Hematopoietic multipotent progenitor cell treated with erythropoietin and hydrocortisone succinate and interleukin-3 and kit ligand, for 6 days (in vitro differentiated cells): ENCODE measurements at regions not wholly inside any gene's neighbourhood (a gene's known extent, or its start where the extent isn't known, plus 50 kb on each side); places are given as distances from the start of the nearest gene placed in this dataset.
"Not testable (repeated sequence)": the region's sequence is repeated elsewhere in the genome, so short reads cannot be mapped to it uniquely, and the experiment has no call there.

Source experiments
- DNase-seq: peaks from one replicate; pipeline ENCODE4 v3.0.0-alpha.2; 2015

- DNase-seq, result no peak
Measured at GRCh38 chr3:166510382-166510781, 673.2 kb upstream of the BCHE start.

DNA sequence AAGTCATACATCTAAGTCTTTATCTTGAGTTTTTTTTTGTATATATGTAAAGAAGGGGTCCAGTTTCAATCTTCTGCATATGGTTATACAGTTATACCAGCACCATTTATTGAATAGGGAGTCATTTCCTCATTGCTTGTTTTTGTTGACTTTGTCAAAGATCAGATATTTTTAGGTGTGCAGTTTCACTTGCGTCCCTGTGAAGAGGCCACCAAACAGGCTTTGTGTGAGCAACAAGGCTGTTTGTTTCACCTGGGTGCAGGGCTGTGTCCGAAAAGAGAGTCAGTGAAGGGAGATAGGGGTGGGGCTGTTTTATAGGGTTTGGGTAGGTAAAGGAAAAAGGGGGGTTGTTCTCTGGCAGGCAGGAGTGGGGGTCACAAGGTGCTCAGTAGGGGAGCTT, 663.2 kb upstream of the BCHE start:
- DNase-seq, result not testable (repeated sequence)

GRCh38 chr3:166499636-166500035, 662.4 kb upstream of the BCHE start:
- DNase-seq, result no peak

- DNase-seq, result no peak
Measured at GRCh38 chr3:166498446-166498845, 661.2 kb upstream of the BCHE start.

DNA sequence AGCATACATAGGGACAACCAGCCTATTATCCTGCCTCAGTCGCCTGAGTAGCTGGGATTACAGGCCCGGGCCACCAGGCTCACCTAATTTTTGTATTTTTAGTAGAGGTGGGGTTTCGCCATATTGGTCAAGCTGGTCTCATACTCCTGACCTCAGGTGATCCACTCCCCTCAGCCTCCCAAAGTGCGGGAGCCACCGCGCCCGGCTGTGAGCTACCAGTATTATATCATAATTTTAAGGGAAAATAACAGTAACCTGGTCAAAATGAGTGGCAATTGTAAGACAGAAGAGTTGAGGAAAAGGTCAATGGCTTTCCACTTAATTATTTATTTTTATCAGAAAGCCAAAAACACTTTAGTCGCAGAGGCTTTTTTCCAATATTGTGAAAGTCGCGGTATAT, 652.6 kb upstream of the BCHE start:
- no peak for DNase-seq

DNA sequence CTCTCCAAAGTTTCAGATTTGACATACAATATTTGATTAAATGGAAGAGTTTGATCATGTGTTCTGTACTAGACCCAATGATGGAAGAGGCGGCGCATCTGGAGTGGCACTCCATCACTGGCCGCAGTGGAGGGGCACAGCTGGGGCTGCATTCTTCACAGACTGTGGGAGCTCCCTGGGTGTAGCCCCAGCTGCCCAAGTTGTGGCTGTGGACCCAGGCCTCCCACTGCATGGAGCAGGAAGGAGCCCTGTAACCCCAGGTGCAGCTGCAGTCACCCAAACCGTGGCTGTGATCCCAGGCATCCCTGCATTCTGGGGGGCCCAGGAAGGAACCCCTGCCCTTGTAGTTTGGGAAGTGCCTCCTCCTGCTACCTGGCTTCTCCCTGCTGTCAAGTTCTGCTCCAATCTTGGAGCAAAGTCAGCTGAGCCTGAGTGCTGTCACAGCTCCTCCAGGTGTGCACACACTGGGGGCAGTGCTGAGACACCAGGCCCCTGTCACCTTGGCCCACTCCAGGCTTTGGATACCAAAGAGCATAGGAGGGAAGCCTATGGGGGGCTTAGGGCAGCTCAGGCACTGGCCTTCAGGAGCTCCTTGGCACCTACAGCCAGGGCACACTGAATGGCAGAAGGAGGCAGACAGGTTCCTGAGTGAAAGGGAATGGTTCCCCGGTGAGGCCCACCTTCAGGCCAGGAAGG, 651.9 kb upstream of the BCHE start:
- DNase-seq, result no peak

DNA sequence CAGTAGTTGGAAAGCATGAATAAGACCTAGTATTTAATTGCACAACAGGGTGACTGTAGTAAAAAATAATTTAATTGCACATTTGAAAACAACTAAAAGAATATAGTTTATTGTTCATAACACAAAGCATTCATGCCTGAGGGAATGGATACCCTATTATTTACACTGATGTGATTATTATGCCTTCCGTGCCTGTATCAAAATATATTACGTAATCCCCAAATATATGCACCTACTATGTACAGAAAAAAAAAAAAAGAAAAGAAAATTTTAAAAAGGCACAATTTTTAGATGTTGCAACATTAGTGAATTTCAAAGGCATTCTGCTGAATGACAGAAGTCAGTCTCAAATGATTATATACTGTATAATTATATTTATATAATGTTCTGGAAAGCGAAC, 647.2 kb upstream of the BCHE start:
- DNase-seq, result no peak

GRCh38 chr3:166481340-166481739, 644.1 kb upstream of the BCHE start:
- DNase-seq, result no peak

DNA sequence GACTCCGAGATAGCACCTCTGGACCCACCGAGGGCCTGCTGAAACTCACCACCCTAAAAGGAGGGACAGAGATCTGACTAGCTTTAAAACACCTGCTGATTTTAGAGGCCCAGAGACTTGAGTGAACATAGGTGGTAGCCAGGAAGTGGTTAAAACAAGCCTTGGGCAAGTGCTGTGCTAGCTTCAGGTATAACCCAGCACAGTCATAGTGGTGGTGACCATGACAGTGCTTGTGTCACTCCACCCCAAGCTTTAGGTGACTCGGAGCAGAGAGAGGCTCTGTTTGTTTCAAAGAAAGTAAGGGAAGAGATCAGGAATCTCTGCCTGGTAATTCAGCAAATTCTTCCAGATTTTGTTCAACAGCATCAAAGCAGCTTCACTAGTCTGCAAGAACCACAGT, 641.1 kb upstream of the BCHE start:
- DNase-seq, result no peak

GRCh38 chr3:166473501-166473900, 636.3 kb upstream of the BCHE start:
- DNase-seq, result no peak

DNA sequence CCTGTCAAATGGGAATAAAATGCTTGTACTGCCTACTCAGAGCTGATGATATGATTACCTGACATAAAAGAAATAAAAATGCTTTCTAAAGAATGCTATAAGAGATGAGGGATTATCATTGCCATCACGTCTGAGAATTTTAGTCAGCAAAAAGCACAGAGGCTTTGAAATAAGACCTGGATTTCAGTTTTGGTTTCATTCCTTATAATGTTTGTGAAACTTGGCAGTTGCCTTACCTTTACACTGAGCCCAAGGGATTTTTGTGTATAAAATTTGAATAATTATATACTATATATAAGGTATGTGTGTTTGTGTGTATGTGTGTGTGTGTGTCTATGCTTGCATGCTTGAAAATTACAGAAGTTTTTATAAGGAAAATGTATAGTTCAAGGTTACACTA, 634.8 kb upstream of the BCHE start:
- DNase-seq, result no peak

DNA sequence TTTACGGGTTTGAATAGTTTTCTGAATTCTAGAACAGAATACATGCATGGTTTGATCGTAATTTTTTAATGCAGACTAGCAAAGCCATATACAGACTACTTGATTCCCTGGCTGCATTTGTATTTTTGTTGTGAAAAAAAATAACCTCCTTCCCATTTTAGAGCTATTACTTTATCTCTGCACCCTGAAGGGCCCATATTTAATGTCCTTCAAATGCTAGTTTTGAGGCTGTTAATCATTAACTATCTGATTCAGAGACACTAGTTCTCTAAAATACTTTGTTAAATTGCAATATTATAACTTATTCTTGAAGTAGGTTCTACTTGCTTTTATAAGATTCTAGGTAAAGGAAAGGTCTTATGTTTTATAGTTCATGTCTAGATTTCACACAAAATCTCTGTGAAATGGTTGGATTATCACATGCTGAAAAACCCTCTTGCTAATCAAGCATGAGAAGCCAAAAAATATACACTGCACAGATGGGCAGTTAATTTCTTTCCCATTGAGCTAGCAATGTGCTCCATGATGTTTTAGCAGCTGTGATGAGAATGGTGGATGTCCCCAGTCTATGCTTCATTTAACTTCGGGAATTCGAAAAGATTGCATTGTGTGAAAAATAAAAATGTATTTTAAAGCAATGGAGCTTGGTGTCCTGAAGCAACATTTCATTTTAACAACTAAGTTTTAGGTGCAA, 634.0 kb upstream of the BCHE start:
- DNase-seq, result no peak

- DNase-seq, result no peak
Measured at GRCh38 chr3:166462891-166463470, 625.8 kb upstream of the BCHE start.

GRCh38 chr3:166461626-166462025, 624.4 kb upstream of the BCHE start:
- DNase-seq, result no peak

DNA sequence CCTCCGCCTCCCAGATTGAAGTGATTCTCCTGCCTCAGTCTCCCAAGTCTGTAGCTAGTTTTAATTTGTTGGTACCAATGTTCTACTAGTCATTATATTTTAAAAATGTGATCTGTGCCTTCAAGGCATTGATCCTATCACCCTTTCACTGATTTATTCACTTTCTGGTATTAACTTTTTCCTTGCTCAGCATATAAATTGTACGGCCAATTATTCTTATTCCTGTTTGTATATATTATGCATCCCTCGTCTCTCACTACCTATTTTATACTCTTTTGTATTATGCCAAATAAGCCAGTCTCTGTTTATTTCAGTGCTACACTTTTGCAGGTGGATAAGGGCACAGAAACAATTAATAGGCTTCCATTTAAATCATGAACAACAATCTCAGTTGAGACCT, 620.2 kb upstream of the BCHE start:
- no peak for DNase-seq

DNA sequence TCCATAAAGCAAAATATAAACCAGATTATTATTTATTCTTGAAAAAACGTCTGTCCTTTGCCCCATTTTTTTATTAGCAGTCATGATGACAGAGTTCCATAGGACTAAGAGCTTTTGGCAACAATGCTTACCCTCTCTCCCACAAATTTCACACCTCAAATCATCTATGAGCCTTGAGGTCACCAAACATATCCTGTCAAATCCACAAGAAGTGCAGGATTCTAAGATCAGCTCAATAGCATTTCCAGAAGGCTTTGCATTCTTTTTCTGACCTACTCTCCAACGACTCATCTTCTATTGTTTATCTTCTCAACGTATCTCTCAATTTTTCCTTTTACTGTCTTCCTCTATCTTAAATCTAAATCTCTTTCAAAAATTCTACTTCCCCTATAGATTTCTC, 619.1 kb upstream of the BCHE start:
- no peak for DNase-seq

GRCh38 chr3:166455744-166456143, 618.5 kb upstream of the BCHE start:
- DNase-seq, result no peak

GRCh38 chr3:166453478-166453877, 616.3 kb upstream of the BCHE start:
- DNase-seq, result no peak

GRCh38 chr3:166451997-166452396, 614.8 kb upstream of the BCHE start:
- DNase-seq, result no peak

DNA sequence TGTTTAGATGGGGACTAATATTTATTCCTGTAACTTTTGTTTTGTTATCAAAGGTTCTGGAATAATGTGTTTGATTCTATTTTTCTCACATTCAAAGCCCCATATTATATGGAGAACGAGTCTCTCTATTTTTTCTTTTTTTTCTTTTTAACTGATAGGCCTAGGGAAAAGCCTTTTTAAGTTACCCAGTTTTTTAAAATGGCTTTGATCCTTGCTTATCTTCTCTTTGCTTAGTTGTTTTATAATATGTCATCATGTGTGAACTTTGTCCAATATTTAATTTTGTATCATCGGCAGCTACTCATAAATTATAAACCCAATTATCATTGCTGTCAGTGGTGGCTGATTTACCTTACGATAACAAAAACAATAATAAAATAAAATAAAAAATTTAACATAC, 610.3 kb upstream of the BCHE start:
- no peak for DNase-seq

GRCh38 chr3:166446986-166447385, 609.8 kb upstream of the BCHE start:
- no peak for DNase-seq

DNA sequence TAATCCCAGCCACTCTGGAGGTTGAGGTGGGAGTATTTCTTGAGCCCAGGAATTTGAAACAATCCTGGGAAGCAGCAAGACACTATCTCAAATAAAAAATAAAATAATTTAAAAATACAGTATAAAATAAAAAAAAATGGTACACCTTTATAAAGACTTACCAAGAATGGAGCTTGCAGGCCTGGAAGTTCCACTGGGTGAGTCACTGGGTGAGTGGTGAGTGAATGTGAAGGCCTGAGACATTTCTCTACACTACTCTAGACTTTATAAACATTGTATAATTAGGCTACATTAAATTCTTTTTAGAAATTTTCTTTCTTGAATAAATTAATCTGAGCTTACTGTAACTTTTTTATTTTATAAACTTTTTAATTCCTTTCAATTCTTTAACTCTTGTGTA, 609.1 kb upstream of the BCHE start:
- DNase-seq, result no peak

- DNase-seq, result no peak
Measured at GRCh38 chr3:166445865-166446264, 608.6 kb upstream of the BCHE start.

DNA sequence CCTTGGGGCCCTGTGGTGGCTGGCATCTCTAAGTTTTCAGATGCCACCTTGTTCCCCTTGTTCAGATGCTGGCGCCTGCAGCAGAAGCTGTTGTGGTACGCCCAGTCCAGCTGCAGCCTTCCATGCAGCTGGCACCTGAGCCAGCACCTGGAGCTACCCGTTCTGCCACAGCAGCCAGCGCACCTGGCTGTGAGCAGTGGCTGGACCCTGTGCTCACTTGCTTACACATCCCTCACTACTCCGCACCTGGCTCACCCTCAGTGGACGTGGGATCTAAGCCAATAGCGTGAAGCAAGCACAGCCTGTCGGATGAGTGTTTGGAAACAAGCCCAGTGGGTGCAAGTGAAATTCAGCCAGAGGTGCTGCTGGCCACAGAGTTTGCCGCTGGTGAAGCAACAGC, 607.5 kb upstream of the BCHE start:
- no peak for DNase-seq

- no peak for DNase-seq
Measured at GRCh38 chr3:166444336-166444735, 607.1 kb upstream of the BCHE start.
